Stimulated activated naive CD8-positive, alpha-beta T cell treated with anti-CD3 and anti-CD28 coated beads, Interleukin-15, amount 100 ng/mL, for 72 hours (primary cell): ENCODE measurements at regions not wholly inside any gene's neighbourhood (a gene's known extent, or its start where the extent isn't known, plus 50 kb on each side); places are given as distances from the start of the nearest gene placed in this dataset.

Experiments used
- ATAC-seq: fragments of 150-1000 bp; cut with Tn5 transposase; 2 replicates; pipeline ENCODE4 v1.10.0; 2021; ENCODE audit warnings: mild to moderate bottlenecking, moderate library complexity
- DNase-seq, 2 donors: peaks; one replicate each; pipeline ENCODE4 v3.0.0; 2021 to 2022
- H3K27ac Mint-ChIP-seq, 2 donors: one replicate each; pipeline ENCODE4 v1.8.0; 2022; ENCODE audit warnings: mild to moderate bottlenecking in 2 of 2, mixed read lengths in 2 of 2, moderate library complexity in 2 of 2
- H3K27me3 Mint-ChIP-seq: one replicate; pipeline ENCODE4 v1.8.0; 2022; ENCODE audit warnings: mixed read lengths
- H3K4me1 Mint-ChIP-seq: one replicate; pipeline ENCODE4 v1.8.0; 2022; ENCODE audit warnings: mild to moderate bottlenecking, mixed read lengths
- H3K4me3 Mint-ChIP-seq, 2 donors: one replicate each; pipeline ENCODE4 v1.8.0; 2022; ENCODE audit warnings: mild to moderate bottlenecking in 2 of 2, mixed read lengths in 2 of 2, moderate library complexity in 1 of 2
- H3K9me3 Mint-ChIP-seq, 2 donors: one replicate each; pipeline ENCODE4 v1.8.0; 2022; ENCODE audit warnings: mixed read lengths in 2 of 2

DNA sequence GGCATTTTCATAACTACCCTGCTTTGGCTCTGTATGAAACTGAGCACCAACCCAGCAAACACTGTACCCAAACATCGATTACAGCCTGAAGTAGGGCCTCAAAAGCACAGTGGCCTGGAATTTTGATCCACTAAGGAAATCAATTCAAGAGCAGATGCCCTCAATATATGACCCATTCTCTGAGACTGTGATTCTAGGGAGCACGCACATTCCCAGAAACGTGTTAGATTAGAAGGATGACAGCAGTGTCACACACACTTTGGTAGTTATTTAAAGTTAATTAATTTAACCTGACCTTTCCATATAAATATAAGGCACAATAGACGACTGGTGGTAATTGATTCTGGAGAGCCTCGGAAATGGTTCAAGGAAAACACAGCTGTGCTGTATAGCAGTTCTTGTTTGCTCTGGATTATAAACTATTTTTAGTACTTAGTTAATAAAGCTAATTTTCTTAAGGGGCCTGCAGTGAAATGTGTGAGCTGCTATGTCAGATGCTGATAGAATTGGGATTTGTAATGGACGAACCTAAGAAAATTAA, 126.3 kb upstream of the ZNF385D start:
- H3K4me3 Mint-ChIP-seq = no peak overlapping the region
- H3K9me3 Mint-ChIP-seq = peaks cover 6 to 8% of the 10 kb centered on the region in 2 donors
- H3K27me3 Mint-ChIP-seq = no peaks in the 10 kb centered on the region
- H3K4me1 Mint-ChIP-seq = no peaks in the 10 kb centered on the region
- H3K27ac Mint-ChIP-seq = no peak overlapping the region
- DNase-seq (no peak), ATAC-seq (no peak)

DNA sequence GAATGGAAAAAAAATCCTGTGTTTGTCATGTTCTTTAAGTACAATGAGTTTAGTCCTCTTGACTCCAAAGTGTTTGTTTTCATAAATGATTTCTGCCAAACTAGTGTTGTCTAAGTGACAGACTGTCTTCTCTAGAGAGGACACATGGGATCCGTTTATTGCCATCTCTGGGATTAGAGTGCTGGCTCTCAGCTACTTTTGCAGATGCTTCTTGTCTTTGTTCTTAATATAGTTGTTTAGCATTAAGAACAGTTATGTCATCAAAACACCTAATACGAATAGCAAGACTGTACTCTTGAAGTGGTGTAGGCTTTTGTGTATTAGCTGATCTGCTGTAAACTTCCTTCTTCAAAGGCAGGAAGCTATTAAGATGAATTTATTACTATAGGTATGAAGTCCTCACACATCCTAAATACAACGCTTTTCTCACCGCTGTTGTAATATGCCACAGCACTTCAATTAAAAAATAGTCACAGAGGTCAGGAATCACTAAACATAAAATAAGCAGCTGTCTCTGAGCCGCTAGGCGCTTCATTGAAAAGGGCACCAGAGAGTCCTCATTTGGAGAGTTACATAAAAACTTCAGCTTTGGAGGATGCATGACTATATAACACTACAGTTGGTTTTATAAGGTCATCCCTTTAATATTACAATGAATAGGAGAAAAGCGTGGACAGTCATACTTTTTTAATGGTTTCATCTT, 128.3 kb upstream of the ZNF385D start:
- no peak overlapping the region for H3K27ac Mint-ChIP-seq
- no peaks in the 10 kb centered on the region for H3K4me1 Mint-ChIP-seq
- ATAC-seq = no peak
- H3K27me3 Mint-ChIP-seq = no peaks in the 10 kb centered on the region
- DNase-seq = no peak
- peaks cover 6 to 8% of the 10 kb centered on the region in 2 donors for H3K9me3 Mint-ChIP-seq
- H3K4me3 Mint-ChIP-seq = no peak overlapping the region

DNA sequence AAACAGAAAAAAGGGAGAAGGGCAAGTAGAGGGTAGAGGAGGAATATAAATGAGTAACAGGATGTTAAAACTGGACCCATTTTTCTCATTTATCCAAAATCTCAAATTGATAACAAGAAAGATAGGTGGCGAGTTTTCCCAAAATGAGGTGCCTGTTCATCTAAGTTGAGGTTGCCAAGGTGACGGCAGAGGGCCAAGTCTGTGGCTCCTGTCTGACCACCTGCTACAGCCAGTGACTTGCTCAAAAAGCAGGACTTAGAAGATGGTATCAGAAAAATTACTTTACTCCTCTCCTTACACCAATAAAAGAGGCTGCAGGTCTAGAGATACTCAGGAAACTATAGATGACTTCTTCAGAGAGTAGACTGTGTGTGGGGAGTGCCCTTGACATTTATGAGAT, 137.6 kb upstream of the ZNF385D start:
- H3K27me3 Mint-ChIP-seq = no peaks in the 10 kb centered on the region
- H3K9me3 Mint-ChIP-seq = peaks cover 0 to 24% of the 10 kb centered on the region in 2 donors
- no peak for ATAC-seq

DNA sequence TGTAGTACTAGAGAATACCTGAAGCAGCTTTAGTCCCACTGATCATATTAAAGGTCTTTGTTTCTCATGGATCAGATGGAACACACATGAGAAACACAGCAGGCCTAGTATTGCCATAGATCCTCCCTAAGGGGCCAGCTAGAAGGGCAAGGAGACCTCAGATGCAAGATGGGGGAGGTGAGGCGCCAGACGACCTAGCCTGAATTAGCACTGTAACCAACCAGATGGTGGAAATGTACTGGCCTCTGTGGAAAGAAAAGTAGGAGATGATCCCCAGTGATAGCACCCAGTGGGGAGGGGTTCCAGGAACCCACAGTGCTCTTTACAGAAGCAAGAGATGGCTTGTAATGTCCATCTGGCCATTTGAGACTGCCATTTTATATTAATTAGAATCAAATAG, 138.2 kb upstream of the ZNF385D start:
- H3K4me1 Mint-ChIP-seq = no peaks in the 10 kb centered on the region
- no peak for ATAC-seq
- no peak for DNase-seq
- peaks cover 0 to 24% of the 10 kb centered on the region in 2 donors for H3K9me3 Mint-ChIP-seq
- H3K4me3 Mint-ChIP-seq = no peak overlapping the region
- H3K27ac Mint-ChIP-seq = no peak overlapping the region
- no peaks in the 10 kb centered on the region for H3K27me3 Mint-ChIP-seq

More for the DNA sequence above, 137.6 kb upstream of the ZNF385D start:
- no peak for DNase-seq
- no peaks in the 10 kb centered on the region for H3K4me1 Mint-ChIP-seq
- no peak overlapping the region for H3K4me3 Mint-ChIP-seq
- no peak overlapping the region for H3K27ac Mint-ChIP-seq

DNA sequence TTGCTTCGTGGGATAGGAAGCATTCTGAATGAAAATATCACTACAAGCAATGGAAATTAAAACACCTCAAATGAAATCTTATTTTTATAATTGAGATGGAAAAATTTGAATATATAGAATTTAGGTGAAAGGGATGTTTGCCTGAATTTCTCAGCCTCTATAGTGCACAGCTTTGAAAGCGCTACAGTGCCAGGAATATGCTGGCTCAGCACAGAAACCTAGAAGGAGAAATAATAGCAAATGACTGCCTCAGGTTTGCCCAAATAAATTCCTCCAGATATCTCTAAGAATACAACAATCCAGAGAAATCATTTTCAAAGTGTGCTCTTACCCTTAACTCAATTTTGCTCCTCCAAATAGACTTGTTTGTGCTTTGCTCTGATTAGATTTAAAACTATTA, 141.1 kb upstream of the ZNF385D start:
- Mint-ChIP-seq H3K4me3 (no peak overlapping the region), H3K27me3 (no peaks in the 10 kb centered on the region), H3K9me3 (peaks cover 0 to 24% of the 10 kb centered on the region in 2 donors), H3K27ac (no peak overlapping the region), H3K4me1 (no peaks in the 10 kb centered on the region)
- DNase-seq (no peak), ATAC-seq (no peak)

DNA sequence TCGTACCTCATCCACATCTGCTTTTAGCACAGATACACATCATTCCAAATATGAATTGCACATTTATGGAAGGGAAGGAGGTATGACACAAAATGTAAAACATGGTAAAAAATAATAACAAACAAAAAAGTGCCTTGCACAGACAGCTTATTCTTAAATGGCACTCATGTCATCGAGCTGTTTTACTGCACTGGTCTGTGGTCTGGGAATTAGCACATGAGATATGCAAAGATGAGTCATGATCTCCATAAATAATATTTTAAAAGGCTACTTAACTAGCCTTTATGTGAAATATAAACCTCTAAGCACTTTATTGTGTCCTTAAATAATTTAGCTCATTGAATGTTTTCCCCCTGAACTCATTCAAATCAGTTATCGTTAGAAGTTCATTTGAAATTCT, 142.2 kb upstream of the ZNF385D start:
- DNase-seq = no peak
- no peaks in the 10 kb centered on the region for H3K27me3 Mint-ChIP-seq
- peaks cover 0 to 22% of the 10 kb centered on the region in 2 donors for H3K9me3 Mint-ChIP-seq
- H3K4me1 Mint-ChIP-seq = no peaks in the 10 kb centered on the region
- no peak overlapping the region for H3K4me3 Mint-ChIP-seq
- ATAC-seq = no peak
- H3K27ac Mint-ChIP-seq = no peak overlapping the region

DNA sequence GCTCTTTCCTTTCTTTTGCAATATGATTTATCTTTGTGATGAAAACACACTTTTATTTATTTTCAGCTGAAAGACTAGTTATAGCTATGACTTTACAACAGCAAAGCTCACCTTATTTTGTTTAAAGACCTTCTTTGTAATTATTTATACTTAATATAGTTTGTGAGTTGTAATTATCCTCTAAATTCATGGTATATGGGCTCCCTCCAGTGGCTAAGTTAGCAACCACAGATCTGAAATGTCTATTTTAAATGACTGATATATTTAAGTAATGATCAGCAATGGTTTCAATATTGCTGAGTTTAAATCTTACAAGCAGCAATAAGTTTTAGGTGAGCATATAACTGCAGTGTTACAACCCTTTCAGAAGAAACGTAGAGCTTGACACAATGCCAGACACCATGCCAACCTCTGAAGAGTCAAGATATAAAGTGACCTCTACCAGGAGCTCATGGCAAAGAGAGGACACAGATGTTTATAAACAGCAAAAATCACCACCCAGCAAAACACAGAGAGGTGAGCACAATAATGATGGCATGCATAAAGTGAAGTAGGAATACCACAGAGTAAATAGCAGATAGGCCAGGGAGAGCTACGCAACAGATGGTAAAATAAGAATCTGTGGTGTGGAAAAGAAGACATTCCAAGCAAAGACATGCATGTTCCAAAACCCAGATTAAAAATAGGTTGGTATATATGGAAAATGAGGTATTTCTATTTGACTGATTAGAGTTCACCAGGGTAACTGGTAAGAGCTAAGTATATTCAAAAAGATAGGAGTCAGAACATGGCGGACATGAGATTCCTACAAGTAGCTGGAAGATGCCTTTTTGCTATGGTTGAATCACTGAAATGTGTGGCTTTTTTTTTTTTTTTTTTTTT, 143.7 kb upstream of the ZNF385D start:
- no peak overlapping the region for H3K4me3 Mint-ChIP-seq
- H3K27ac Mint-ChIP-seq = no peak overlapping the region
- DNase-seq (no peak), ATAC-seq (no peak)
- H3K9me3 Mint-ChIP-seq = peaks cover 0 to 12% of the 10 kb centered on the region in 2 donors
- H3K27me3 Mint-ChIP-seq = no peaks in the 10 kb centered on the region
- H3K4me1 Mint-ChIP-seq = no peaks in the 10 kb centered on the region

DNA sequence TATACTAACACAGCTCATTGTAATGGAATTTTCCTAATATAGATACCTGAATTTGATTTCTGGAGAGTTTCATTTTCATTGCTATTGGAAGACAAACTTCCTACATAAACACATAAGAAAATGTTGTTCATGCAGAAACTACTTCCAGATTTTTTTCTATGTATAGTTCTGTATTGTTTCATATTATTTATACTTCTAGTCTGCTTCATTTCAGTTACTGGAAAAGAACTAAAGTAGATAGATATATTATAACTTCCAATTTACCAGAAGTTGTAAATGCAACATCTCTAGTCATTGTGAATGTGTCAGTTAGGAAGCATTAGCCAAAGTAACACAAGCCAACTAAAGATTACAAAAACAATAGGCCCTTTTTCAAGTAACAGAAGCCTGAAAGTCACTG, 147.3 kb upstream of the ZNF385D start:
- no peak for ATAC-seq
- no peaks in the 10 kb centered on the region for H3K4me1 Mint-ChIP-seq
- no peaks in the 10 kb centered on the region for H3K27me3 Mint-ChIP-seq
- H3K9me3 Mint-ChIP-seq = no peaks in the 10 kb centered on the region
- no peak for DNase-seq
- no peak overlapping the region for H3K4me3 Mint-ChIP-seq
- H3K27ac Mint-ChIP-seq = no peak overlapping the region

DNA sequence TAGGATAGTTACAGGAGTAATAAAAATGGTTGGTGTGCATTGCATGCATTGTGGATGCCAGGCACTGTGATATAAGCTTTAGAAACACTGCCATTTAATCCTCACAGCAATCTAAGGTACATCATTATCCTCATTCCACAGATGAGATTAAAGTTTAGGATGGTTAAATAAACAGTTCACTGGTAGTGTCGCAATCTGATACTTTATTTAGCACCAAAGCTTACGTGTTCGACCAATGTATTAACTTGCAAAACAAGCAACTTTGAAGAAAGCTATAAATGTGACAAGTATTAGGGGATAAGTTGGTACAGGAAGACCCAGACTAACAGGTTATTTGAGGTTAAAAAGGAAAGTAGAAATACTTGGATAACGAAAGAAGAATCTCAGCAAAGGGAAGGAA, 150.5 kb upstream of the ZNF385D start:
- no peak for DNase-seq
- Mint-ChIP-seq H3K27me3 (no peaks in the 10 kb centered on the region), H3K9me3 (no peaks in the 10 kb centered on the region), H3K27ac (no peak overlapping the region), H3K4me1 (no peaks in the 10 kb centered on the region), H3K4me3 (no peak overlapping the region)
- no peak for ATAC-seq

DNA sequence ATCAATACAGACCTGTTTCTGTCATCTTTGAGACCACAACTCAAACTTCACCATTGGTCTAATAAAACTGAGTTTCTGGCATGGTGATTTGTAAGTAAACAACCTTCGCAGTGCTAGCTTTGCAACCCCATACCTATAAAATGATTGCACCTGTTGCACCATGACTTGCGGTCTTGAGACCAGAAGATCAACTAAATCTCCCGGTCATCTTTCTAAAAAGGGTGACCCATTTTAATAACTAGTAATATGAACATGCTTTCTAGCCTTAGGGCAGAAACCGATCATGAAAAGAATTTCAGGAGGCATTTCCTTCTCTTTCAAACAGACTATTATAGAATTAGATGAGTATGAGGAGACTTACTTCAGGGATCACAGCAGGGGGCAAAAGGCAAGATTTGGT, 151.9 kb upstream of the ZNF385D start:
- no peak overlapping the region for H3K4me3 Mint-ChIP-seq
- no peaks in the 10 kb centered on the region for H3K27me3 Mint-ChIP-seq

DNA sequence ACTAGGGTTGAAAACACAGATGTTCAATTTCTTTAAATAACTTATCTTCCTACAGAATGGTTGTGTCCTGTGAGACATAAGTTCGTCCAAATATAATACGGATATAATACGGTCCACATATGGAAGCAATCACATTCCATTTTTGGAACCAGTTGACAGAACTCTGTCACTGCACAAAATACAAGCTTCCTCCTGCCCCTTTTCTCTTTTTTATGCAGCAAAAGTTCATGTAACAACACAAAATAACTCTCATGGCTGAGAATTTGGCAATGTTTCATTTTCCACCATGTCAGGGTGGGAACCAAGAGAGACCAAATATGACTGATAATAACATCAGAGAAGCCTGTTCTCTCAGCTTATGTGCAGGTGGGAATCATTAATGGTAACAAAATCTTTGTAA, 158.1 kb upstream of the ZNF385D start:
- ATAC-seq (no peak), DNase-seq (no peak)
- no peaks in the 10 kb centered on the region for H3K27me3 Mint-ChIP-seq
- H3K4me3 Mint-ChIP-seq = no peak overlapping the region
- no peak overlapping the region for H3K27ac Mint-ChIP-seq
- H3K4me1 Mint-ChIP-seq = no peaks in the 10 kb centered on the region
- no peaks in the 10 kb centered on the region for H3K9me3 Mint-ChIP-seq

More for the DNA sequence above, 151.9 kb upstream of the ZNF385D start:
- no peak for DNase-seq
- H3K4me1 Mint-ChIP-seq = no peaks in the 10 kb centered on the region
- H3K9me3 Mint-ChIP-seq = no peaks in the 10 kb centered on the region
- no peak overlapping the region for H3K27ac Mint-ChIP-seq
- ATAC-seq = no peak

DNA sequence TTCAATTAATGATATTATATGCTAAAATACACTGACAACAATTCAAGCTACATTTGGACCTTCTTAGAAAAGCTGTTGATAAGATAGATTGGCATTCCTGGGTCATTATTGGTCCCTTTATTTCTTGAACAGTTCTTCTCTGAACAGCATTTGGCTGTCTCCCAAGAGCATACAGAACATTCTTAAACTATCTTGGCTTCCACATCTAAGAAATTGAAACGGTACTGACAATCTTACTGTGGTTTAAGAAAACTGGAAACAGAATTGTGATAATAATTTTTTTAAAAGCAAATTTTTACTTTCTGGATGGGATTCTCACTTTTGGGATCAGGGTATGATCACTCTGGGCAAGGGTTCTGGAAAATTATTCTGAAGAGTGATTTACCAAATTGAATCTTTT, 161.7 kb upstream of the ZNF385D start:
- Mint-ChIP-seq H3K9me3 (no peaks in the 10 kb centered on the region), H3K4me3 (no peak overlapping the region), H3K4me1 (no peaks in the 10 kb centered on the region), H3K27me3 (no peaks in the 10 kb centered on the region), H3K27ac (no peak overlapping the region)
- ATAC-seq (no peak), DNase-seq (no peak)

DNA sequence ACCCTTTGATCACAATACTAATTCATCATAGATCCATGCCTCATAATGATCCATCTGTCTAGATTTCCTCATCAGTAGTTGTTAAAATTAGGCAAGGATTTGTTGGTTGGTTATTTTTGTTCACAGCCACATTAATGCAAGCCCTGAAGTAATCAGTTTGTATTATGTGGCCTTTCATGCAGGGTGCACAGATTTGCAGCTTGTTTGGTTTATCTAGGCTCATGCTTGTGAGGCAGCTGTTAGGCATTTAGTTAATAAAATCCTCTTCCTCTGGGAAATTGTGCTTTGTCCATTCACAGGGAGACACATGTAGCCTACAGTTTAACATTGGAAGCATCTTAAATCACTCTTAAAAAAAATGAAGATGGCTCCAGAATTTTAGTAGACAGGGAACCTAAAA, 162.8 kb upstream of the ZNF385D start:
- Mint-ChIP-seq H3K27me3 (no peaks in the 10 kb centered on the region), H3K9me3 (no peaks in the 10 kb centered on the region), H3K27ac (no peak overlapping the region), H3K4me3 (no peak overlapping the region), H3K4me1 (no peaks in the 10 kb centered on the region)
- ATAC-seq = no peak
- no peak for DNase-seq

DNA sequence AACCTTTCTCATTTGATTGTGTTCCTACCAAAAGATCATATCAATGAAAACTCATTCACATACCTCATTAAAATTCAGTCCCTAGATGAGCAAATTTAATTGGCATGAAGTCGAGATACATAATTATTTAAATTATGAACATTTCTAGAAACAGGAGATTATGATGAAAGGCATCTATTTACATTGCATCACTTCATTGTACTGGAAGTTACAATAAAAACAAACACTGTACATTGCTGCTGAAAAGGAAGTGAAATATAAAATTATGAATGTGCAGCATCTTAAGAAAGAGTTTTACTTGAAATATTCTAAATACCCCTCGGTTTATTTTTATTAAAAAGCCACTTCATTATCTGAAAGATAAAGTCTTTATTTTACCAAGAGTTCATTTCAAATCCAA, 163.4 kb upstream of the ZNF385D start:
- Mint-ChIP-seq H3K4me3 (no peak overlapping the region), H3K27ac (no peak overlapping the region), H3K4me1 (no peaks in the 10 kb centered on the region), H3K27me3 (no peaks in the 10 kb centered on the region), H3K9me3 (no peaks in the 10 kb centered on the region)
- ATAC-seq (no peak), DNase-seq (no peak)

DNA sequence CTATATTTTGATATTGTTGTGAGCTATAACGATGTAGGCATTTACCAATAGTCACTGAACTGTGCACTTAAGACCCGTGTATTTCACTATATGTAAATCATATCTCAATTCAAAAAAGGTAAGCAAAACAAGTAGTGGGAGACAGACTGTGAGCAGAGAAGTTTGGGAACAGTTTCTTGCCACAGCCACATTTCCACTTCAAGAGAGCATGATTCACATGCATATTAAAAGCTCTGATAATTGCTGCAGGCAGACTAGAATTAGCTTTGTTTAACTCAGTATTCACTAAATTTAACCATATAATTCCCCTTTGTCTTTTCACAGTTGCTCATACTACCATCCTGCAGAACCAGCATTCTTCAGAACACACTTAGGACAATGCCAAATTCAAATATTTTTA, 168.4 kb upstream of the ZNF385D start:
- ATAC-seq = no peak
- DNase-seq = no peak
- Mint-ChIP-seq H3K27ac (no peak overlapping the region), H3K4me3 (no peak overlapping the region), H3K9me3 (peaks cover 5 to 13% of the 10 kb centered on the region in 2 donors), H3K4me1 (no peaks in the 10 kb centered on the region), H3K27me3 (no peaks in the 10 kb centered on the region)

DNA sequence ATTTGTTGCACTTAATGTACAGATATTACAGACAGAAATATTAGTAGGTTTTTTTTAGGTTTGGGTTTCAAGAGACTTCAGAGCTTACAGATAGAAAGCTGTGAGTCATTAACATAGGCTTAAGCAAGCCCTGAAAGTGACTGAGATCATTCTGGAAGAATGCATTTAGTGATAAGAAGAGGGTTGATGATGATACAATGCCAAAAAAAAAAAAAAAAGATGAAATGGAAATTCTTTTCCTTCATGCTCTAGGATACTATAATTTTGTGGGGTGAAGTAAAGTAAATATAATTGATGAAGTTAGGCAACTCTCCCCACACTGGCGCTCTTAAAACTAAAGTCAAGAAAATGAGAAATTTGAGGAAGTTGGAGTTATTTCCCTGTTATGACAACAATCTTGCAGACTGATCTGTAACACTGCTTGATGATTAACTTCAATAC, 169.4 kb upstream of the ZNF385D start:
- Mint-ChIP-seq H3K9me3 (peaks cover 5 to 13% of the 10 kb centered on the region in 2 donors), H3K4me1 (no peaks in the 10 kb centered on the region), H3K4me3 (no peak overlapping the region), H3K27ac (no peak overlapping the region), H3K27me3 (no peaks in the 10 kb centered on the region)
- ATAC-seq = no peak
- DNase-seq = no peak
